GM18951 (cell line): ENCODE measurements at regions not wholly inside any gene's neighbourhood (a gene's known extent, or its start where the extent isn't known, plus 50 kb on each side); places are given as distances from the start of the nearest gene placed in this dataset.

Experiments
- POLR2A ChIP-seq: IDR thresholded peaks from 4 replicates; pipeline ENCODE4 v1.6.1; 2011; ENCODE audit warnings: mild to moderate bottlenecking; ENCODE audit not compliant: insufficient read length, insufficient read depth; ENCODE audit errors: extremely low read depth
- in situ Hi-C: fragments of 300-500 bp; cut with MboI; formaldehyde crosslinking; loops from one replicate; pipeline ENCODE4 v1.12.0; 2022; ENCODE audit warnings: low sequenced_read_pairs, mixed read lengths, inconsistent platforms; ENCODE audit not compliant: unreplicated experiment

DNA sequence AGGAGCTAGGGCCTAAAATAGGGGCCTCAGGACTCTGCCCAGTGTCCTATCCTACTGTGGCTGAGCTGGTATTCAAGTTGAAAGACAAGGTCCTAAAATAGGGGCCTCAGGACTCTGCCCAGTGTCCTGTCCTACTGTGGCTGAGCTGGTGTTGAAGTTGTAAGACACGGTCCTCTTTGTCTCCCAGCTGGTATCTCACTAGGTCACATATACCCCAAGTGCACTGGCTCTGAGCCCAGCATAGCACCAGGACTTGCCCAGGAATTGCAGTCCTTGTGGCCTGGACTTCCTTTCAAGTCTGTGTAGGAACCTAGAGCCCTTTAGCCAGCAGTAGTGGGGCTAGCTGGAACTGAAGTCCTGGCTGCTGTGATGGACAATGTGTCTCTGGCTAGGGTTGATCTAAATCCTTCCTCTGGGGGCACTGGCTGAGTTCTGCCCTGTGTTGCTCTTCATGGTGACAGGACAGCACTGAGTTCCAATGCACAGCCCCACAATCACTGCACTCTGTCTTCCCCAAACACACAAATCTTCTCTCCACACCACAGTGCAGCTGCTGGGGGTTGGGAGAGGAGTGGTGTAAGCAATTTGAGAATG is 260.5 kb downstream of the HAPSTR1 start:
- in situ Hi-C loops, result no loop called here
- no peak for TF ChIP-seq POLR2A

DNA sequence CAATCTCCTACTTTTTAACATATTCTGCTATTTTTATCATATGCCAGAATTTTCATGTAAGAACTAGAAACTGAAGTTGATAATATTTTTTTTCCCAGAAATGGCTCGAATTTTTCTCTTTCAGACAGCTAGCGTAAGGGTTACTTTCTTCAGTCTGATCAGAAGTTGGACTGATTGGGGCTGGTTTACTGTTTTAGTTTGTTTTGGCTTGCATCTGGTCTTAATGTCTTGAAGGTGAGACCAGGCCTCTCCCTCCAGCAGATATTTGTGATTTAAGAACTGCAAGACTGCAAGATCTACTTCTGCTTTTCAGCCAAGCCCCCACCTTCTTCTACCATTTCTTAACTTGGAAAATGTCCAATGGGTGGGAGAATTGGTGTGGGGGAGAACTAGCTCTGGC is 266.4 kb downstream of the HAPSTR1 start:
- no peak for TF ChIP-seq POLR2A
- in situ Hi-C loops, result no loop called here

DNA sequence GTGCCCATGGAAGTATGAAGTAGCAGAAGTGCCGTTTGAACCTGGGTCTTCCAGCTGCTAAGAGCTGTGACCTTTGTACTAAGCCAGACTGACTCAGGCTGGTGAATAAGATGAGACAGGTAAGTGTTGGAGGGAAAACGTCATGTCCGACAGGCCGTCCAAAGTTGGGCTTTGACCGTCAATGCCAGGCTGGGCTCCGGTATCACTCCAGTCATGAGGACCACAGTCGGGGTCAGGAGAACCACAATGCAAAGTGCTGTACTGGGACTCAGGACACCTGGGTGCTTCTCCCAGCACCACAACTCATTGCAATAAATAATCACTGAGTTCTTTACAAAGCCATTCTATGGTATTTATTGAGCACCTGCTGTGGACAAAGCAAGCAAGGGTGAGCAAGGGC is 268.6 kb downstream of the HAPSTR1 start:
- in situ Hi-C loops, result no loop called here
- TF ChIP-seq POLR2A, result no peak

DNA sequence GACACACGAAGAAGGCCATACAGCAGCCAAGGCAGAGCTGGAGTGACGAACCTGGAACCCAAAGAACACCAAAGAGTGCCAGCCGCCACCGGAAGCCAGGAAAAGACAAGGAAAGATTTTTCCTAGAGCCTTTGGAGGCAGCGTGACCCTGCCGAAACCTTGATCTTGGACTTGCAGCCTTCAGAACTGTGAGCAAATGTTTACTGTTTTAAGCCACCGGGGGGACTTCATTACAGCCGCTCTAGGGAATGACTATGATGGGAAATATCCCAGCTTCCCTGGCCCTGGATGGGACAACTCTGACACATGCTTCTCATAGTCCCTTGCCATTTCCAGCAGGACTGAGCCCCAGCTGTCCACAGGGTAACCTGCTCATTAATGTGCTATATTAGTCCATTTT is 270.6 kb downstream of the HAPSTR1 start:
- no peak for TF ChIP-seq POLR2A
- in situ Hi-C loops, result no loop called here

DNA sequence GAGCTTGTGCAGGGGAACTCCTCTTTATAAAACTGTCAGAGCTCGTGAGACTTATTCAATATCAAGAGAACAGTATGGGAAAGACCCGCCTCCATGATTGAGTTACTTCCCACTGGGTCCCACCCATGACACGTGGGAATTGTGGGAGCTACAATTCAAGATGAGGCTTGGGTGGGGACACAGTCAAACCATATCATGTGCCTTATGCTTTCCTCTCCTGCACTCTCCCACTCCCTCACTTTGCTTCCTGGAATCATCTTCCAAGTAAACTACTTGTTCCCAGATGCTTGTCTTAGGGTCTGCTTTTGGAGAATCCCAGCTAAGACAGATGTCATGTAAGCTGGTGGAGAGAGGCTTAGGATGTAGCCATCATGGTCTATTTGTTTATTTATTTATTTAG is 271.2 kb downstream of the HAPSTR1 start:
- in situ Hi-C loops, result no loop called here
- TF ChIP-seq POLR2A, result no peak

DNA sequence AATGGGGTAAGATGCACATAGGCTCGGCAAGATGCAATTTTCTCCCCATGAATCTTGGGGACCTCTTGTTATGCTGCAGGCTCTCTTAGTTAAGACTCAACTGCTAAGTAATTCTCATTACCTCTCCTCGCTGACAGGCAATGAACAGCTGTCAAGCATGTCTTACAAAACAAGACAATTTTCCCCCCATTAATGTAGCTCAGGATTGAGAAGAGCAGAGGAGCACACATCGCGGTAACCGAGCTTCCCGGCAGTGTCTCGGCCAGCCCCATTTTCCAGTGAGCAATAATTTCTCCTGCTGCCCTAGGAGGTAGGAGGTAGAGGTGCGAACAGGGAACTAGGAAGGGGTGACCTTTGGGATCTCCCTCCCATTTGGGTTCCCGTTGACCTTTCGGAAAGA is 272.1 kb downstream of the HAPSTR1 start:
- no peak for TF ChIP-seq POLR2A
- in situ Hi-C loops, result no loop called here

DNA sequence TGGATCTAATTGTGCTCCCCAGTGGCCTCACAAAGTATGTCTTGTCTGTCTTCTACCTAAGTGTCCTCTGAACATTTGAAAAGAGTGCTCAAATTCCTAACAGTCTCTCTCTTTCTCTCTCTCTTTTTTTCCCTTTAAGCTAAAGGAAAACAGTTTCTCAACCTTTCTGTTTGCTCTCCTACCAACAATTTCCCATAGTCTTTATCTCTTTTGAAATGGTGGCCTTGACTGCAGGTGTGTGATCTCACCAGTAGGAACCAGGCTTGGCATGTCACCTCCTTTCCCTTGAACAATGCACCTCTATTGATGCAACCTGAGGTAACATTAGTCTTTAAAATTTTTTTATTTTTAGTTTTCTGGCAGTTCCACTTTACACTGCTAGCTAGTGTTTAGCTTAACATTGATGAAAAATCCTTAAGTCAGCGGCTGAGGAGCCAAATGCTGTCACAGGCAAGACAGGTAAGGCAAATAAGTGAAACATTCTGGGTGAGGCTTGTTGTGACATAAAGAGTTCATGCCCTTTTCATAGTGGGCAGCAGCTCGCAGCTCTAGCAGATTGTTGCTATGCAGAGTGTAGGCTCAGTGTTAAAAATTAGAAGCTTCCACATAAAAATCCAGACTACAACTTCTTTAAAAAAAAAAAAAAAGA is 273.4 kb downstream of the HAPSTR1 start:
- no peak for TF ChIP-seq POLR2A
- in situ Hi-C loops, result no loop called here

DNA sequence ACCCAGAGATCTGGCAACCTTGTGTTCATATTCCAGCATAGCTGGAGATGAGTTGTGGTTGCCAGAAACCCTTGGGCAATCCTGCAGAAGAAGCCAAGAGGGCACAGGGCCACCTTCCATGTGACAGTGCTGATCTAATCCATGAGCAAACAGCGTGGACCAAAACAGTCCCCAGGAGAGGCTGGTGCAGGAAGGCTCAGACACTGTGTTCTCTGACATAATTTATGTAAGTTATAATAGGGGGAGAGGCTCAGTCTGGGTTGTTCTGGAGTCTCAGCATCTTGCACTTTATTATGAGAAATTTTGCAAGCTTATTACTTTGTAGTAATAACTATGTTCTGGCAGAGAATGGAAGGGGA is 273.9 kb downstream of the HAPSTR1 start:
- no peak for TF ChIP-seq POLR2A
- in situ Hi-C loops, result no loop called here

DNA sequence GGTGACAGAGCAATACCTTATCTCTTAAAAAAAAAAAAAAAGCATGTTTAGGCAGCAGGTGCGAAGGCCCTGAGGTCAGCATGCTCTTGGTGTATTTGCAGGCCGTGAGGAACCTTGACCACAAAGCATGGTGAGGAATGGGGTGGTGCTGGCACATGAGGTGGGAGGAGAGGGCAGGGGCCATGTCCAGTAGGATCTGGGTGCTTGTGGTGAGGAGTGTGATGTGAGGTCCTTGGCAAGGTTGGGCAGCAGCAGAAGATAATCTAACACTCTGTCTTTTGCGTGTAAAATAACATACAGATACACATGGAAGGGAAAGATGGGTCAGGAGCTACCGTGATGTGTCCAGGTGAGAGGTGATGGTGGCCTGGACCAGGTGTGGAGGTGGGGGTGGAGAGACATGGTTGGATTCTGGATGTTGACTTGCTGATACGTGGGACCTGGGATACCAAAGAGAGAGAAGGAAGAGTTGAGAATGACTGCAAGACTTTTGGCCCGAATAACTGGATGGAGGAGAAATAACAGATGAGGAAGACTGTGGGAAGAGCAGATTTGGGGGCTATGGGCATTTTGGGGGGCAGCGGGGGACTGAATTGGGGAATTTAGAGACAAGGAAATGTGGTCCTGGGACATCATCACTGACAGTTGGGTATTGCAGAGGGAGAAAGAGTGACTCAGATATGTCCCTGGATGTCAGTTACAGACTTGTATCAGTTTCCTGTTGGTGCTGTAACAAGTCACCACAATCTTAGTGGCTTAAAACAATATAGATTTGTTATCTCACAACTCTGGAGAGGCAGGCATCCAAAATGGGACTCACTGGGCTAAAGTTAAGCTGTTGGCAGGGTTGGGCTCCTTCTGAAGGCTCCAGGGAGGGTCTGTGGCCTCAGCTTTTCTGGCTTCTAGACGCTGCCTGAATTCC is 274.9 kb downstream of the HAPSTR1 start:
- TF ChIP-seq POLR2A, result no peak
- in situ Hi-C loops, result no loop called here

DNA sequence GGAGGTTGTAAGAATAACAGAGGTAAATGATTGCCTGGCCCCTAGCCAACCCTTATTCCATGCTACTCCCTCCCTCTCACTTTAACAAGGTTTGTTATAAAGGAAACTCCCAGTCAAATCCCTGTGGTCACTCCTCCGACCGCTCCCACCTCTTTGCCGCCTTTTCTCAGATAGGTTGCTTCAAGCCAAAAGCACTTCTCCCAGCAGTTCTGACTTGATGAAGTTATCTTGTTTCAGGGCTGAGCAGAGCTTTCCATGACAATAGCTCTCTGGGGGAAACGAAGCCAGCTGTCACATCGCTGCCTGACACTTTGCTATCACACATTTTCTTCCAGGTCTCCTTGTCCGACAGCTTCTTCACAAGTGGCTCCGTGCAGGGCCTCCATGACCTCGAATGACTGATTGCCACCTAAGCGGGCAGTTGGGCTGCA is 278.6 kb downstream of the HAPSTR1 start:
- in situ Hi-C loops, result no loop called here
- TF ChIP-seq POLR2A, result no peak

DNA sequence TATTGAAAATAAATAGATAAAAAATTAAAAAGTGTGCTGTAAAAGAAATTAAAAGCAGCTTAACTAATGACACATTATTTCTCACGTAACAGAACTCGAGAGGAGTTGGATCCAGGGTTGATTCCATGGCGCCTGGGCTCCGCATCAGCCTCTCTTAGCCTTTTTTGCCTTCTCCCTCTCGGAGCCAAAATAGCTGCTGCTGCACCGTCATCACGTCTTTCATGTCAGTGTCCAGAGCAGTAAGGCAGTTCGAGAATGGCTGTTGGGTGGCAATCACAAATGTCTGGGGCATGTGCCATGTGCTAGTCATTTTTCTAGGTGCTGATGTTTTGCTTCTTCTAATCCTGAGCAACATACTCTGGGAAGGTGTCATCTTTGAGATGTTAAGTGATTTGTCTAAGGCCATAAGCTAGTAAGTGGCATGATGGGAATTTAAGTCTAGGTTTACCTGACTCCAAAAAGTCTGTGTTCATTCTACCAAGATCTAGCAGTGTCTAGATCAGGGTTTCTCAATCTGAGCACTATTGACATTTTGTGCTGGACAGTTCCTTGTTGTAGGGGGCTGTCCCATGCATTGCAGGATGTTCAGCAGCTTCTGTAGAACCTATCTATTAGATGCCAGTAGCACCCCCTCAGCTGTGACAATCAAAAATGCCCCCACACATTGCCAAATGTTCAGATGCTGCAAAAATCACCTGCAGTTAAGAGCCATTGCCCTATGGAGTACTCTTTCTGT is 280.4 kb downstream of the HAPSTR1 start:
- in situ Hi-C loops, result no loop called here
- TF ChIP-seq POLR2A, result no peak

DNA sequence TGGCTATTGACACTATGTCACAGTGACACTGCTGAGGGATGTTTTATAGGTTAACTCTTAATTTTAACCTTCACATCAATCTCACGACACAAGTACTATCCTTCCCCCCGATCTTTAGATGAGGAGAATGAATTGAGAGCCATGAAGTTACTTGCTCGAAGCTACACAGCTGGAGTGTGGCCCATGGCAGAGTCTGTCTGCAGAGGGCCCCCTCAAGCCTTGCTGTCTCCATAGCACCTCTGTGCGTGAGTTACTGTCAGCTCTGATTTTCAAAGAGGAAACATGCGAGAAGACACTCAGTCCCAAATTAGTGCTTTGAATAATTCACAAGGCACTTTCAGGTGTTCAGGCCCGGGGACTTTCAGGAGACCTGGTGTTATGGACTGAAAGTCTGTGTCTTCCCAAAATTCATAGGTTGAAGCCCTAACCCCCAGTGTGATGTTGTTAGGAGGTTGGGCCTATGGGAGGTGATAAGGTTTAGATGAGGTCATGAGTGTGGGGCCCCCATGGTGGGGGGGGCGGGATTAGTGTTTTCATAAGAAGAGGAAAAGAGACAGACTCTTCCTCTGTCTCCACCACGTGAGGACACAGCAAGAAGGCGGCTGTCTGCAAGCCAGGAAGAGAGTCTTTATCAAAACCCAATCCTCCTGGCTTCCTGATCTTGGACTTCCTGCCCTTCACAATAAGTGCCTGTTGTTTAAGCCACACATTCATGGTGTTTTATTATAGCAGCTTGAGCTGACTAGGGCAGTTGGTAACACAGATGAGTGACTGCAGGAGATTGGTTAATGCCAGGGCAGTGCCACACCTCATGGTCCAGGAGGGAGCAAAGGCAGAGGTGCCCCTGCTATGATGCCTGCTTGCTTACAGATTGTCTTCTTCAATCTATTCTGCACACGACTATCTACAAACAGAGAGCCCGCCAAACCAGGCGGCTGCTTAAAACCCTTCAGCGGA is 281.8 kb downstream of the HAPSTR1 start:
- in situ Hi-C loops, result no loop called here
- no peak for TF ChIP-seq POLR2A
